ENCODE measurements at regions not wholly inside any gene's neighbourhood (a gene's known extent, or its start where the extent isn't known, plus 50 kb on each side); places are given as distances from the start of the nearest gene placed in this dataset.
"Not testable (repeated sequence)": the region's sequence is repeated elsewhere in the genome, so short reads cannot be mapped to it uniquely, and the experiment has no call there.

- DNase-seq = no peak
- no peak for ATAC-seq
- intact Hi-C loops (cut with micrococcal nuclease) = no loop called here
Observed at GRCh38 chr5:26569929-26570258, 468.5 kb downstream of the CDH9 start.

- DNase-seq = no peak
- intact Hi-C loops (cut with micrococcal nuclease) = no loop called here
- ATAC-seq = no peak
Observed at GRCh38 chr5:26569241-26569928, 469.0 kb downstream of the CDH9 start.

GRCh38 chr5:26568316-26568715 lies 470.1 kb downstream of the CDH9 start:
- intact Hi-C loops (cut with micrococcal nuclease) = no loop called here
- DNase-seq = no peak
- no peak for ATAC-seq

GRCh38 chr5:26563979-26564378 lies 474.4 kb downstream of the CDH9 start:
- no peak for DNase-seq
- intact Hi-C loops (cut with micrococcal nuclease) = no loop called here
- no peak for ATAC-seq

- intact Hi-C loops (cut with micrococcal nuclease) = no loop called here
- ATAC-seq = no peak
Observed at GRCh38 chr5:26553079-26553478, 485.3 kb downstream of the CDH9 start.

GRCh38 chr5:26543987-26544386 lies 494.4 kb downstream of the CDH9 start:
- intact Hi-C loops (cut with micrococcal nuclease) = no loop called here
- ATAC-seq = no peak
- no peak for DNase-seq

More at GRCh38 chr5:26553079-26553478, 485.3 kb downstream of the CDH9 start:
- no peak for DNase-seq

GRCh38 chr5:26538226-26538625 lies 500.2 kb downstream of the CDH9 start:
- no peak for DNase-seq
- no peak for ATAC-seq
- intact Hi-C loops (cut with micrococcal nuclease) = no loop called here

- DNase-seq = no peak
- no peak for ATAC-seq
- intact Hi-C loops (cut with micrococcal nuclease) = no loop called here
Observed at GRCh38 chr5:26535215-26535614, 503.2 kb downstream of the CDH9 start.

- DNase-seq = no peak
- no peak for ATAC-seq
- intact Hi-C loops (cut with micrococcal nuclease) = no loop called here
Observed at GRCh38 chr5:26530305-26530704, 508.1 kb downstream of the CDH9 start.

- no peak for ATAC-seq
- DNase-seq = no peak
- intact Hi-C loops (cut with micrococcal nuclease) = no loop called here
Observed at GRCh38 chr5:26519245-26519644, 519.1 kb downstream of the CDH9 start.

GRCh38 chr5:26518065-26518464 lies 520.3 kb downstream of the CDH9 start:
- intact Hi-C loops (cut with micrococcal nuclease) = no loop called here
- ATAC-seq = no peak
- no peak for DNase-seq

GRCh38 chr5:26498972-26499371 lies 539.4 kb downstream of the CDH9 start:
- no peak for DNase-seq
- ATAC-seq = no peak
- intact Hi-C loops (cut with micrococcal nuclease) = no loop called here

- ATAC-seq (no peak), DNase-seq (no peak)
- intact Hi-C loops (cut with micrococcal nuclease) = no loop called here
Observed at GRCh38 chr5:26495437-26495836, 542.9 kb downstream of the CDH9 start.

- intact Hi-C loops (cut with micrococcal nuclease) = no loop called here
- ATAC-seq = no peak
- DNase-seq = no peak
Observed at GRCh38 chr5:26492906-26493459, 545.4 kb downstream of the CDH9 start.

- DNase-seq = no peak
- no peak for ATAC-seq
- intact Hi-C loops (cut with micrococcal nuclease) = no loop called here
Observed at GRCh38 chr5:26487553-26487952, 550.8 kb downstream of the CDH9 start.

GRCh38 chr5:26486631-26487030 lies 551.8 kb downstream of the CDH9 start:
- DNase-seq = no peak
- intact Hi-C loops (cut with micrococcal nuclease) = no loop called here
- ATAC-seq = no peak

GRCh38 chr5:26485146-26485860 lies 553.1 kb downstream of the CDH9 start:
- intact Hi-C loops (cut with micrococcal nuclease); ATAC-seq; DNase-seq: not testable (repeated sequence)

GRCh38 chr5:26482810-26483375 lies 555.5 kb downstream of the CDH9 start:
- intact Hi-C loops (cut with micrococcal nuclease) = no loop called here
- ATAC-seq (peak; percentile 44), DNase-seq (no peak)

GRCh38 chr5:26482076-26482809 lies 556.1 kb downstream of the CDH9 start:
- intact Hi-C loops (cut with micrococcal nuclease) = no loop called here
- ATAC-seq = no peak
- DNase-seq = no peak

GRCh38 chr5:26470439-26470838 lies 567.9 kb downstream of the CDH9 start:
- DNase-seq = no peak
- ATAC-seq = no peak
- intact Hi-C loops (cut with micrococcal nuclease) = no loop called here
